ENCODE measurements at regions not wholly inside any gene's neighbourhood (a gene's known extent, or its start where the extent isn't known, plus 50 kb on each side); places are given as distances from the start of the nearest gene placed in this dataset.

DNA sequence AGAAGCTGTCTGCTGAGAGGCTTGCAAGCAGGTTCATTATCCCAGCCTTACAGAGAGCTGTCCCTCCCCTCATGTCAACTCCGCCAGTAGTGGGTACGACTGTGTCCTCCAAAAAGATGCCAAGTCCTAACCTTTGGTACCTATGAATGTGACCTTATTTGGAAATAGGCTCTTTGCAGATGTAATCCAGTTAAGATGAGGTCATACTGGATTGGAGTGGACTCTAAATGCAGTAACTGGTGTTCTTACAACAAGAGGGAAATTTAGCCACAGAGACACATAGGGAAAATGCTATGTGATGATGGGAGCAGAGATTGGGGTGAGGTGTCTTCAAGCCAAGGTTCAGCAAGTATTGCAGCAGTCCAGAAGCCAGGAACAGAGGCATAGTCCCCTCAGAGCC, 90.8 kb upstream of the FOXP4 start:
- no peaks in the 10 kb centered on the region for H3K36me3 ChIP-seq
- DNase-seq (no peak), FAIRE-seq (no peak), ATAC-seq (no peak)
- H3K4me1 ChIP-seq: peaks cover 0 to 9% (median 0%) of the 10 kb centered on the region in 3 donors
- intact Hi-C loops (cut with DNase I): no loop called here
- no peaks in the 10 kb centered on the region for H3K9me3 ChIP-seq
- no peak overlapping the region for H3K4me3 ChIP-seq
- TF ChIP-seq, protein P1, sequence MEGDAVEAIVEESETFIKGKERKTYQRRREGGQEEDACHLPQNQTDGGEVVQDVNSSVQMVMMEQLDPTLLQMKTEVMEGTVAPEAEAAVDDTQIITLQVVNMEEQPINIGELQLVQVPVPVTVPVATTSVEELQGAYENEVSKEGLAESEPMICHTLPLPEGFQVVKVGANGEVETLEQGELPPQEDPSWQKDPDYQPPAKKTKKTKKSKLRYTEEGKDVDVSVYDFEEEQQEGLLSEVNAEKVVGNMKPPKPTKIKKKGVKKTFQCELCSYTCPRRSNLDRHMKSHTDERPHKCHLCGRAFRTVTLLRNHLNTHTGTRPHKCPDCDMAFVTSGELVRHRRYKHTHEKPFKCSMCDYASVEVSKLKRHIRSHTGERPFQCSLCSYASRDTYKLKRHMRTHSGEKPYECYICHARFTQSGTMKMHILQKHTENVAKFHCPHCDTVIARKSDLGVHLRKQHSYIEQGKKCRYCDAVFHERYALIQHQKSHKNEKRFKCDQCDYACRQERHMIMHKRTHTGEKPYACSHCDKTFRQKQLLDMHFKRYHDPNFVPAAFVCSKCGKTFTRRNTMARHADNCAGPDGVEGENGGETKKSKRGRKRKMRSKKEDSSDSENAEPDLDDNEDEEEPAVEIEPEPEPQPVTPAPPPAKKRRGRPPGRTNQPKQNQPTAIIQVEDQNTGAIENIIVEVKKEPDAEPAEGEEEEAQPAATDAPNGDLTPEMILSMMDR (IDR thresholded peaks at IDR 0.05): no peak
- WGBS, 2 donors: 65 to 76% methylated on average over 2 of the region's 2 CpGs
- H3K27ac ChIP-seq: peak overlapping the region in 1 of 4 donors; percentile 12
- H3K27me3 ChIP-seq: no peaks in the 10 kb centered on the region

- intact Hi-C loops (cut with DNase I): no loop called here
- H3K36me3 ChIP-seq: no peaks in the 10 kb centered on the region
- TF ChIP-seq, protein P1 (IDR thresholded peaks at IDR 0.05): no peak
- ATAC-seq: no peak
- FAIRE-seq: no peak
- H3K9me3 ChIP-seq: no peaks in the 10 kb centered on the region
- no peak overlapping the region for H3K4me3 ChIP-seq
- WGBS, 2 donors: 47 to 57% methylated on average over 4 of the region's 4 CpGs
- H3K27me3 ChIP-seq: no peaks in the 10 kb centered on the region
- DNase-seq: no peak
- H3K4me1 ChIP-seq: peaks cover 0 to 9% (median 0%) of the 10 kb centered on the region in 3 donors
- H3K27ac ChIP-seq: peak overlapping the region in 2 of 4 donors; percentile 12 to 41
Measured at GRCh38 chr6:41455818-41456217, 90.4 kb upstream of the FOXP4 start.

- H3K36me3 ChIP-seq: no peaks in the 10 kb centered on the region
- no peak overlapping the region for H3K4me3 ChIP-seq
- DNase-seq (no peak), ATAC-seq (no peak), FAIRE-seq (no peak)
- TF ChIP-seq, protein P1 (IDR thresholded peaks at IDR 0.05): no peak
- H3K9me3 ChIP-seq: no peaks in the 10 kb centered on the region
- intact Hi-C loops (cut with DNase I): no loop called here
- no peaks in the 10 kb centered on the region for H3K27me3 ChIP-seq
- WGBS, 2 donors: 70 to 74% methylated on average over 8 of the region's 8 CpGs
- peak overlapping the region in 3 of 4 donors; percentile 29 to 68 (median 60) for H3K27ac ChIP-seq
- peaks cover 0 to 9% (median 0%) of the 10 kb centered on the region in 3 donors for H3K4me1 ChIP-seq
Measured at GRCh38 chr6:41457303-41457670, 88.9 kb upstream of the FOXP4 start.

GRCh38 chr6:41459738-41460137, 86.4 kb upstream of the FOXP4 start:
- no peak for FAIRE-seq
- no peaks in the 10 kb centered on the region for H3K27me3 ChIP-seq
- DNase-seq: no peak
- intact Hi-C loops (cut with DNase I): loop anchor here in 1 of 3 donors (5.0 kb wide), 2 partner anchors 133 to 223 kb away; no protein-coding TSS in a partner anchor
- no peak overlapping the region for H3K4me3 ChIP-seq
- no peak overlapping the region for H3K27ac ChIP-seq
- no peak for ATAC-seq
- no peaks in the 10 kb centered on the region for H3K9me3 ChIP-seq
- peaks cover 0 to 9% (median 0%) of the 10 kb centered on the region in 3 donors for H3K4me1 ChIP-seq
- 99 to 100% methylated on average over 2 of the region's 2 CpGs for WGBS, 2 donors
- no peaks in the 10 kb centered on the region for H3K36me3 ChIP-seq
- TF ChIP-seq, protein P1 (IDR thresholded peaks at IDR 0.05): no peak

- Histone ChIP-seq H3K36me3 (no peaks in the 10 kb centered on the region), H3K4me3 (no peak overlapping the region), H3K27ac (no peak overlapping the region), H3K4me1 (peaks cover 0 to 6% (median 0%) of the 10 kb centered on the region in 3 donors), H3K27me3 (no peaks in the 10 kb centered on the region), H3K9me3 (no peaks in the 10 kb centered on the region)
- ATAC-seq (no peak), DNase-seq (no peak), FAIRE-seq (no peak)
- TF ChIP-seq, protein P1 (IDR thresholded peaks at IDR 0.05): no peak
- intact Hi-C loops (cut with DNase I): loop anchor here in 1 of 3 donors (5.0 kb wide), 2 partner anchors 131 to 221 kb away; no protein-coding TSS in a partner anchor
Measured at GRCh38 chr6:41460742-41461336, 85.3 kb upstream of the FOXP4 start.

Measured in pancreas (tissue), 10 donors.